Aorta (tissue), 5 donors: ENCODE measurements at regions not wholly inside any gene's neighbourhood (a gene's known extent, or its start where the extent isn't known, plus 50 kb on each side); places are given as distances from the start of the nearest gene placed in this dataset.

Experiments used
- ATAC-seq: fragments of 200-7000 bp; cut with Tn5 transposase; one replicate; pipeline ENCODE4 v1.9.1; 2022; ENCODE audit warnings: moderate library complexity; ENCODE audit not compliant: low FRiP score
- DNase-seq, 2 donors: peaks; one replicate each; pipeline ENCODE4 v3.0.0-alpha.2; 2020
- H3K27ac ChIP-seq, 2 donors: one replicate each; pipeline ENCODE4 v1.5.1; 2013; ENCODE audit warnings: low read length in 2 of 2, mild to moderate bottlenecking in 2 of 2, moderate library complexity in 2 of 2, control low read depth in 1 of 2, inconsistent platforms in 1 of 2, low read depth in 1 of 2
- H3K27me3 ChIP-seq, 2 donors: one replicate each; pipeline ENCODE4 v1.6.1; 2013; ENCODE audit warnings: control low read depth in 1 of 2, low read length in 1 of 2, mild to moderate bottlenecking in 1 of 2, moderate library complexity in 1 of 2; ENCODE audit not compliant: insufficient read depth in 2 of 2, control insufficient read depth in 1 of 2
- H3K36me3 ChIP-seq, 2 donors: one replicate each; pipeline ENCODE4 v1.6.1; 2013; ENCODE audit warnings: control low read depth in 1 of 2, low read length in 1 of 2, mild to moderate bottlenecking in 1 of 2; ENCODE audit not compliant: insufficient read depth in 2 of 2, control insufficient read depth in 1 of 2
- H3K4me1 ChIP-seq, 2 donors: one replicate each; pipeline ENCODE4 v1.6.1; 2013; ENCODE audit warnings: low read length in 2 of 2, control low read depth in 1 of 2, mild to moderate bottlenecking in 1 of 2, moderate library complexity in 1 of 2; ENCODE audit not compliant: insufficient read depth in 2 of 2, control insufficient read depth in 1 of 2
- H3K4me3 ChIP-seq, 2 donors: one replicate each; pipeline ENCODE4 v1.5.1; 2013; ENCODE audit warnings: low read length in 2 of 2, control low read depth in 1 of 2, mild to moderate bottlenecking in 1 of 2
- H3K9me3 ChIP-seq: one replicate; pipeline ENCODE4 v1.6.1; 2013; ENCODE audit warnings: mild to moderate bottlenecking, low read length; ENCODE audit not compliant: control insufficient read depth
- WGBS, 2 donors: extraction: QIAGEN DNeasy Blood & Tissue Kit; methylation state at CpG; one replicate each; pipeline ENCODE4 v1.1.7; 2013; 5-methylcytosine and 5-hydroxymethylcytosine counted together
- intact Hi-C, 2 donors: fragments of 100-400 bp; cut with DNase I; formaldehyde crosslinking; loops; one replicate each; pipeline versions ENCODE4 v1.14.2 to v1.15.0; 2022
- donor health status: healthy with polysubstance abuse.
- donor health status: Bipolar disorder and iron deficiency.
- donor health status: DM: no; HTN: no; CAD: no.
- donor health status: DM: no; HTN: no; CAD: no.
- donor health status: DM: yes; HTN: yes; CAD: no.

DNA sequence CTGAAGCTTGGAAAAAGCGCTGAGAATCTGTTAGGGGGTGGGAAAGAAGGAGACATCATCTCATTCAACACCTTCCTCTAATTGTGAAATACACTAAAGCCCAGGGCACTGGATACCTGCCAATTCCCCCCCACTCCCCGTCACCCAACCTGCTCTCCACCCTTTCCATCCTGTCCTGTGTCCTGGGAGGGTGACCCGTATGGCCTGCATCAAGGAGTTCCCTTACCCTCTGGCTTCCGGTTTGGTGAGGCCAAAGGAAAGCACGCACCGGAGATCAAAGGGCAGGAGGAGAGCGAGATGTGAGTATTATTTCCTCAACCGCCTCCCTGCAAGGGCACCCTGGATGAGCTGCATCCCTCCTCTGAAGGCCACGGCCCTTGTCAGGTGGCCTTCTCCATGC, 65.0 kb upstream of the PTPRJ start:
- Histone ChIP-seq H3K27ac (no peak overlapping the region), H3K27me3 (no peaks in the 10 kb centered on the region), H3K4me1 (no peaks in the 10 kb centered on the region), H3K36me3 (no peaks in the 10 kb centered on the region), H3K9me3 (no peaks in the 10 kb centered on the region), H3K4me3 (no peak overlapping the region)
- ATAC-seq (no peak), DNase-seq (no peak)
- intact Hi-C loops, result no loop called here
- WGBS, 2 donors, result 95 to 97% methylated on average over 9 of the region's 9 CpGs

GRCh38 chr11:47914743-47915142, 65.6 kb upstream of the PTPRJ start:
- DNase-seq (no peak), ATAC-seq (no peak)
- 66 to 79% methylated on average over 7 of the region's 7 CpGs for WGBS, 2 donors
- no peak overlapping the region for H3K27ac ChIP-seq
- no peaks in the 10 kb centered on the region for H3K27me3 ChIP-seq
- no peaks in the 10 kb centered on the region for H3K9me3 ChIP-seq
- no peak overlapping the region for H3K4me3 ChIP-seq
- H3K36me3 ChIP-seq, result no peaks in the 10 kb centered on the region
- H3K4me1 ChIP-seq, result no peaks in the 10 kb centered on the region
- intact Hi-C loops, result no loop called here

GRCh38 chr11:47913529-47914244, 65.5 kb upstream of the NUP160 start:
- DNase-seq, result no peak
- no peaks in the 10 kb centered on the region for H3K4me1 ChIP-seq
- ATAC-seq, result no peak

DNA sequence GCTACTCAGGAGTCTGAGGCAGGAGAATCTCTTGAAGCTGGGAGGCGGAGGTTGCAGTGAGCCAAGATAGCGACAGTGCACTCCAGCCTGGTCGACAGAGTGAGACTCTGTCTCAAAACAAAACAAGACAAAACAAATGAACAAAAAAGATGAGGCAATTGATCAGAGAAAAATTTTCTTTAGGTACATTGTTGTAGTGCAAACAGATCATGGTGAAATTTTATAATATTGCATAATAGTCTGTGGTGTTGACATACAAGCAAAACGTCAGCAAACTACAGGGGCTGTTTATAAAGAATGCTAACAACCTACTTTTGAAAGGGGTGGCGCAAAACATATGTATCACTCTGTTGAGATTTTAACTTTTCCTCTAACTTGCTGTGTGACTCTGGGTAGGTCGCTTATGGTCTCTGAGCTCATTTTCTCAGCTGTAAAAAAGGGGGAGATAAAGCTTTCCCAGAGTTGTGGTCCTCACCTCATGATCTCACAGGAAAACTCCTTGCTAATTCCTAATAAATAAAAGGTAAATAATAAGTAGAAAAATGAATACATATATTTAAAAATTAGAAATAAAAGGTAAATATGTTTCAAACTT, 64.8 kb upstream of the NUP160 start:
- Histone ChIP-seq H3K36me3 (no peaks in the 10 kb centered on the region), H3K9me3 (no peaks in the 10 kb centered on the region), H3K27me3 (no peaks in the 10 kb centered on the region), H3K4me1 (no peaks in the 10 kb centered on the region), H3K27ac (no peak overlapping the region), H3K4me3 (no peak overlapping the region)
- WGBS, 2 donors, result 72 to 80% methylated on average over 6 of the region's 6 CpGs
- DNase-seq (no peak), ATAC-seq (no peak)
- intact Hi-C loops, result no loop called here

More at GRCh38 chr11:47913529-47914244, 65.5 kb upstream of the NUP160 start:
- intact Hi-C loops, result no loop called here
- no peak overlapping the region for H3K4me3 ChIP-seq
- WGBS, 2 donors, result 94 to 95% methylated on average over 8 of the region's 8 CpGs
- H3K27me3 ChIP-seq, result no peaks in the 10 kb centered on the region
- H3K36me3 ChIP-seq, result no peaks in the 10 kb centered on the region
- no peaks in the 10 kb centered on the region for H3K9me3 ChIP-seq
- H3K27ac ChIP-seq, result no peak overlapping the region

DNA sequence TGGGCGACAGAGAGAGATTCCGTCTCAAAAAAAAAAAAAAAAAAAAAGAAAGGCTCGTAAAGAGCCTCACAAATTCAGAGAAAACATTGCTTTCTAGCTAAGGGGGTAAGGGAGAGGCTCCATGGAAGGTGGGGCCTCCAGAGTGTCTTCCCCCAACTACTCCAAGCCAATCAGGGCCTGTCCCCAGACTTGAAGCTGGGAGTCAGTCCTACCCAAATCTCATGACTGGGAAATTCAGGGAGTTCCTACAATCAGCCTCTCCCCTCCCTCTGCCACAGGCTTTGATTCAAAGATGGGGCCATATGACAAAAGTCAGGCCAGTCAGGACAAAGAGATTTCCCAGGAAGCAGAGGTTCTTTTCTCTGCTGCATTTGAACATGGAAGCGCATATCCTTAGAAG, 63.0 kb upstream of the NUP160 start:
- no peak for DNase-seq
- 94% methylated on average over 2 of the region's 4 CpGs for WGBS, 2 donors
- H3K27me3 ChIP-seq, result no peaks in the 10 kb centered on the region
- H3K4me1 ChIP-seq, result no peaks in the 10 kb centered on the region
- intact Hi-C loops, result no loop called here
- no peak for ATAC-seq
- no peak overlapping the region for H3K4me3 ChIP-seq
- no peak overlapping the region for H3K27ac ChIP-seq
- no peaks in the 10 kb centered on the region for H3K36me3 ChIP-seq
- no peaks in the 10 kb centered on the region for H3K9me3 ChIP-seq

- no peak overlapping the region for H3K27ac ChIP-seq
- H3K9me3 ChIP-seq, result no peaks in the 10 kb centered on the region
- intact Hi-C loops, result no loop called here
- H3K27me3 ChIP-seq, result no peaks in the 10 kb centered on the region
- DNase-seq (no peak), ATAC-seq (peak; percentile 63)
- H3K36me3 ChIP-seq, result no peaks in the 10 kb centered on the region
- 42 to 53% methylated on average over 5 of the region's 5 CpGs for WGBS, 2 donors
- H3K4me3 ChIP-seq, result no peak overlapping the region
- H3K4me1 ChIP-seq, result no peaks in the 10 kb centered on the region
Observed at GRCh38 chr11:47908198-47908597, 60.0 kb upstream of the NUP160 start.

GRCh38 chr11:47907499-47907898, 59.3 kb upstream of the NUP160 start:
- H3K27ac ChIP-seq, result no peak overlapping the region
- intact Hi-C loops, result no loop called here
- no peaks in the 10 kb centered on the region for H3K36me3 ChIP-seq
- ATAC-seq (no peak), DNase-seq (no peak)
- H3K4me3 ChIP-seq, result no peak overlapping the region
- H3K9me3 ChIP-seq, result no peaks in the 10 kb centered on the region
- H3K27me3 ChIP-seq, result no peaks in the 10 kb centered on the region
- WGBS, 2 donors, result 75 to 79% methylated on average over 5 of the region's 5 CpGs
- H3K4me1 ChIP-seq, result no peaks in the 10 kb centered on the region

DNA sequence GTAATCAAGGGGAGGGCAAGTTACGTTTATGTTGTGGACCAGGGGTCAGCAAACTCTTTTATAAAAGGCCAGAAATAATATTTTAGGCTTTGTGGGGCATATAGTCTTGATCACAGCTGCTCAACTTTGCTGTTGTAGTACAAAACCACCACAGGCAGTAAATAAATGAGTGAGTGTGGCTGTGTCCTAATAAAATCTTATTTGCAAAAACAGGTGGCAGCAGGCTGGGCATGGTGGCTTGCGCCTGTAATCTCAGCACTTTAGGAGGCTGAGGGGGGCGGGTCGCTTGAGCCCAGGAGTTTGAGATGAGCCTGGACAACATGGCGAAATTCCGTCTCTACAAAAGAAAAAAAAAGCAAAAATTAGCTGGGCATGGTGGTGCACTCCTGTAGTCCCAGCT, 57.9 kb upstream of the NUP160 start:
- Histone ChIP-seq H3K36me3 (no peaks in the 10 kb centered on the region), H3K4me3 (no peak overlapping the region), H3K4me1 (no peaks in the 10 kb centered on the region), H3K27me3 (no peaks in the 10 kb centered on the region), H3K9me3 (no peaks in the 10 kb centered on the region), H3K27ac (no peak overlapping the region)
- 93 to 95% methylated on average over 6 of the region's 6 CpGs for WGBS, 2 donors
- ATAC-seq (no peak), DNase-seq (no peak)
- intact Hi-C loops, result no loop called here

DNA sequence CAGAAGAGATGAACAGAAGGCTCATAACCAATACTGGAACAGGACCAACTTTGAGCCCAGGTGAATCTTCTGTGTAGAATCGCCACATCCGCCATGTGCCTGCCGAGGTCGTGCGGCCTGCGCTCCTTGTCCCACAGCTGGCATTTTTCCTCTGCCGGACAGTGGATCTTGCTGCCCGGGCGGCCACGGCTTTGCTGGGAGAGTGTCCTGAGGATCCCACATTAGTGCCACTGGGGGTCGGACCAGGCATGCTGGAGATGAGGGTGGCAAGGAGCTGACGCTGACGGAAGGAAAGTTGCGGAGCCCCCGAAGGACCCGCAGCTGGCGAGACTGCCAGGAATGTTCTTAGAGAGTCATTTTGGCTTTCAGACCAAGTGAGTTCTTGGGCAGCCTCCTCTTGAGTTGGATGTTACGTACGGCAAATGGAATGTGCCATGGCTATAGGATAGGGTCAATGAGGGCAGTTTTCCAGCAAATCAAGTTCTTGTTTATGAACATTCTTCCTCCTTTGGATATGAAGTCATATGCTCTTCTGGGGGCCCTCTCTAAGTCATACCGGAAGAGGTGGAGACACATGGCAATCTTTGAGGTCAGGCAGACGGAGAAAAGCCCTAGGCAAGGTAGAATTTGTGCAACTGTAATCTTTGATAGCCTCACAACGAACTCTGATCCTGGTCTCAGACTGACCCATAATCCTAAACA, 57.4 kb upstream of the NUP160 start:
- intact Hi-C loops, result no loop called here
- WGBS, 2 donors, result 71 to 75% methylated on average over 22 of the region's 22 CpGs
- Histone ChIP-seq H3K4me3 (no peak overlapping the region), H3K4me1 (no peaks in the 10 kb centered on the region), H3K27ac (no peak overlapping the region), H3K9me3 (no peaks in the 10 kb centered on the region), H3K27me3 (no peaks in the 10 kb centered on the region), H3K36me3 (no peaks in the 10 kb centered on the region)
- DNase-seq (no peak), ATAC-seq (no peak)
